Transverse colon (tissue), 4 donors: ENCODE measurements at regions not wholly inside any gene's neighbourhood (a gene's known extent, or its start where the extent isn't known, plus 50 kb on each side); places are given as distances from the start of the nearest gene placed in this dataset.
A peak's percentile ranks its signal among the peaks of the same experiment; 100 is the strongest.

Experiments used
- DNase-seq: peaks from one replicate; pipeline ENCODE4 v3.0.0-alpha.2; 2019
- H3K27ac ChIP-seq, 4 donors: fragments of 200-600 bp; sonication (generic); 2 replicates each; pipeline ENCODE4 v1.5.1; 2016 to 2018; ENCODE audit warnings: inconsistent platforms in 4 of 4
- H3K27me3 ChIP-seq: fragments of 200-600 bp; sonication (generic); 2 replicates; pipeline ENCODE4 v1.5.1; 2017; ENCODE audit warnings: inconsistent platforms
- H3K36me3 ChIP-seq, 4 donors: fragments of 200-600 bp; sonication (generic); 2 replicates each; pipeline ENCODE4 v1.5.1; 2017 to 2019; ENCODE audit warnings: inconsistent platforms in 4 of 4
- H3K4me1 ChIP-seq, 4 donors: fragments of 200-600 bp; sonication (generic); 2 replicates each; pipeline ENCODE4 v1.5.1; 2017 to 2020; ENCODE audit warnings: inconsistent platforms in 4 of 4
- H3K4me3 ChIP-seq, 4 donors: fragments of 200-600 bp; sonication (generic); 1 replicate in 1 of 4; 2 replicates in 3 of 4; pipeline versions ENCODE4 v1.5.1 to v1.6.1; 2017 to 2019; ENCODE audit warnings: inconsistent platforms in 4 of 4
- H3K9me3 ChIP-seq, 2 donors: fragments of 200-600 bp; sonication (generic); 2 replicates each; pipeline ENCODE4 v1.5.1; 2017 to 2019; ENCODE audit warnings: inconsistent platforms in 2 of 2
- CTCF ChIP-seq, 5 experiments: fragments of 200-600 bp in 3 of 5; fragments of 450-650 bp in 2 of 5; sonication (generic) in 3 of 5; IDR thresholded peaks; 1 replicate in 2 of 5; 2 replicates in 3 of 5; pipeline ENCODE4 v1.5.1; 2016 to 2017; ENCODE audit warnings: antibody characterized with exemption in 5 of 5, inconsistent platforms in 3 of 5, mild to moderate bottlenecking in 2 of 5, moderate library complexity in 1 of 5
- EP300 ChIP-seq: sonication (generic); formaldehyde crosslinking; IDR thresholded peaks from one replicate; pipeline ENCODE4 v1.6.1; 2017; ENCODE audit warnings: antibody characterized with exemption, low read depth
- POLR2A ChIP-seq: fragments of 450-650 bp; IDR thresholded peaks from one replicate; pipeline ENCODE4 v1.6.1; 2016; ENCODE audit warnings: antibody characterized with exemption, mild to moderate bottlenecking, moderate library complexity
- POLR2AphosphoS5 ChIP-seq, 3 donors: sonication (generic); formaldehyde crosslinking; IDR thresholded peaks; one replicate each; pipeline ENCODE4 v1.6.1; 2016; ENCODE audit warnings: antibody characterized with exemption in 3 of 3
- WGBS, 2 donors: methylation state at CpG; one replicate each; pipeline ENCODE4 v1.1.5; 2018; ENCODE audit warnings: low coverage in 1 of 2; 5-methylcytosine and 5-hydroxymethylcytosine counted together
- in situ Hi-C, 4 donors: fragments of 200-750 bp; cut with MboI; loops; one replicate each; pipeline versions ENCODE4 v1.15.0 to v1.15.1; 2017; ENCODE audit warnings: low sequenced_read_pairs in 3 of 4, low pct_ligation_motif_present in 1 of 4, low pct_unique_long_range_greater_than_20kb in 1 of 4
- intact Hi-C: fragments of 100-400 bp; cut with DNase I; formaldehyde crosslinking; loops from one replicate; pipeline ENCODE4 v1.15.1; 2023; ENCODE audit warnings: low total_unique reads

GRCh38 chr3:34998902-34999301 lies 640.4 kb upstream of the ARPP21 start:
- H3K27ac ChIP-seq: no peak overlapping the region
- intact Hi-C loops (no loop called here), in situ Hi-C loops (no loop called here)
- no peaks in the 10 kb centered on the region for H3K4me1 ChIP-seq
- H3K4me3 ChIP-seq: no peak overlapping the region
- no peak for DNase-seq
- 30 to 38% methylated on average over 2 of the region's 2 CpGs for WGBS, 2 donors
- H3K9me3 ChIP-seq: no peaks in the 10 kb centered on the region
- H3K36me3 ChIP-seq: no peaks in the 10 kb centered on the region
- no peak for TF ChIP-seq POLR2AphosphoS5 (IDR thresholded peaks at IDR 0.05)
- TF ChIP-seq EP300: no peak
- no peak for TF ChIP-seq CTCF (IDR thresholded peaks at IDR 0.05)
- TF ChIP-seq POLR2A: no peak
- H3K27me3 ChIP-seq: no peaks in the 10 kb centered on the region

GRCh38 chr3:35012214-35012613 lies 627.1 kb upstream of the ARPP21 start:
- TF ChIP-seq POLR2AphosphoS5 (IDR thresholded peaks at IDR 0.05) (no peak), CTCF (IDR thresholded peaks at IDR 0.05) (no peak)
- no peak for DNase-seq
- Histone ChIP-seq H3K4me3 (no peak overlapping the region), H3K27ac (no peak overlapping the region), H3K9me3 (no peaks in the 10 kb centered on the region), H3K27me3 (no peaks in the 10 kb centered on the region), H3K4me1 (no peaks in the 10 kb centered on the region), H3K36me3 (no peaks in the 10 kb centered on the region)
- in situ Hi-C loops: no loop called here
- 60 to 63% methylated on average over 1 of the region's 1 CpG for WGBS, 2 donors
- intact Hi-C loops: no loop called here

GRCh38 chr3:35028157-35028556 lies 611.2 kb upstream of the ARPP21 start:
- in situ Hi-C loops: no loop called here

GRCh38 chr3:35042210-35042991 lies 596.9 kb upstream of the ARPP21 start:
- in situ Hi-C loops (no loop called here), intact Hi-C loops (no loop called here)
- no peaks in the 10 kb centered on the region for H3K36me3 ChIP-seq
- H3K4me3 ChIP-seq: no peak overlapping the region
- H3K27me3 ChIP-seq: no peaks in the 10 kb centered on the region
- 38 to 58% methylated on average over 2 of the region's 2 CpGs for WGBS, 2 donors
- H3K27ac ChIP-seq: no peak overlapping the region
- TF ChIP-seq CTCF (IDR thresholded peaks at IDR 0.05) (peak in 1 of 5 experiments; percentile 14), EP300 (no peak)
- peak; percentile 8 for DNase-seq
- peaks cover 0 to 4% (median 0%) of the 10 kb centered on the region in 4 donors for H3K4me1 ChIP-seq
- no peaks in the 10 kb centered on the region for H3K9me3 ChIP-seq

More at GRCh38 chr3:35028157-35028556, 611.2 kb upstream of the ARPP21 start:
- WGBS, 2 donors: 83 to 100% methylated on average over 2 of the region's 2 CpGs
- DNase-seq: no peak
- Histone ChIP-seq H3K9me3 (peaks cover 6 to 7% of the 10 kb centered on the region in 2 donors), H3K27me3 (no peaks in the 10 kb centered on the region), H3K36me3 (no peaks in the 10 kb centered on the region), H3K27ac (no peak overlapping the region), H3K4me3 (no peak overlapping the region), H3K4me1 (no peaks in the 10 kb centered on the region)
- intact Hi-C loops: no loop called here
- TF ChIP-seq EP300 (no peak), CTCF (IDR thresholded peaks at IDR 0.05) (no peak), POLR2AphosphoS5 (IDR thresholded peaks at IDR 0.05) (no peak), POLR2A (no peak)
